Osteoblast (primary cell): ENCODE measurements at regions not wholly inside any gene's neighbourhood (a gene's known extent, or its start where the extent isn't known, plus 50 kb on each side); places are given as distances from the start of the nearest gene placed in this dataset.

ENCODE experiments used
- DNase-seq: peaks from one replicate; pipeline ENCODE4 v3.0.0; 2011; ENCODE audit warnings: low spot score, mixed read lengths; ENCODE audit not compliant: insufficient read length; ENCODE audit errors: missing footprints
- H2AFZ ChIP-seq: 2 replicates; pipeline ENCODE4 v1.6.0; 2011; ENCODE audit warnings: mild to moderate bottlenecking, low read length
- H3K27ac ChIP-seq: 2 replicates; pipeline ENCODE4 v1.5.1; 2011; ENCODE audit warnings: mild to moderate bottlenecking, low read depth, low read length, moderate library complexity
- H3K27me3 ChIP-seq: 2 replicates; pipeline ENCODE4 v1.6.0; 2012; ENCODE audit warnings: mild to moderate bottlenecking, control low read depth, inconsistent platforms, low read length, moderate library complexity; ENCODE audit not compliant: insufficient read depth
- H3K36me3 ChIP-seq: 2 replicates; pipeline ENCODE4 v1.5.1; 2011; ENCODE audit warnings: mild to moderate bottlenecking, low read length, control low read depth, moderate library complexity; ENCODE audit not compliant: insufficient read depth
- H3K4me1 ChIP-seq: 2 replicates; pipeline ENCODE4 v1.5.1; 2011; ENCODE audit warnings: mild to moderate bottlenecking, low read length, control low read depth, moderate library complexity; ENCODE audit not compliant: insufficient read depth
- H3K4me2 ChIP-seq: 2 replicates; pipeline ENCODE4 v1.6.0; 2011; ENCODE audit warnings: mild to moderate bottlenecking, low read length; ENCODE audit not compliant: insufficient read depth
- H3K4me3 ChIP-seq: fragments of 200-600 bp; sonication (generic); 3 replicates; pipeline ENCODE4 v1.5.1; 2012; ENCODE audit warnings: mild to moderate bottlenecking, low read length, inconsistent platforms; ENCODE audit not compliant: insufficient read depth
- H3K79me2 ChIP-seq: 2 replicates; pipeline ENCODE4 v1.6.0; 2012; ENCODE audit warnings: mild to moderate bottlenecking, low read length, control low read depth, inconsistent platforms; ENCODE audit not compliant: insufficient read depth
- H3K9me3 ChIP-seq: 2 replicates; pipeline ENCODE4 v1.5.1; 2011; ENCODE audit warnings: low read depth, low read length, control low read depth
- H4K20me1 ChIP-seq: 2 replicates; pipeline ENCODE4 v1.6.0; 2012; ENCODE audit warnings: mild to moderate bottlenecking, low read length, control low read depth; ENCODE audit not compliant: insufficient read depth
- TF ChIP-seq, protein P1 (sequence below): IDR thresholded peaks from 2 replicates; pipeline ENCODE4 v1.5.1; 2011; ENCODE audit warnings: mild to moderate bottlenecking, low read depth, low read length, moderate library complexity; ENCODE audit errors: extremely low read depth

DNA sequence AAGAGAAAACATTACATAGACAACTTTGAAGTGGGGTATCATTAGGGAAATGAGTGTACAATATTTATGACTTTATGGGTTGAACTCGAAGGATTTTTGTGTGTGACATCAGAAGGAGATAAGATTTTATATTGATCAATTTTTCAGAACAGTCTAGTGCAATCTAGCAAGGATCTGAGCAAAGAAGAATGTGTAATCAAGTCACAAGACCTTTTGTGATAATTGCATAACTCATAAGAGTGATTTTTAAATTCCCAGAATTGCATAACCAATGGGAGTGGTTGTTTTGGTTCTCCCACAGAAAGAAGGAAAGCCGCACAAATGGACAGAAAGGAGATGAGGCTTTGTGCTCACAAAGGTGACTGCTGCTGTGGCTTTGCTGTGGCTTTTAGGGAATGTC, 441.8 kb upstream of the FLRT2 start:
- Histone ChIP-seq H3K4me2 (no peak overlapping the region), H3K79me2 (no peaks in the 10 kb centered on the region), H3K27me3 (no peaks in the 10 kb centered on the region), H3K27ac (peak overlapping the region; percentile 78), H2AFZ (peak overlapping the region; percentile 1), H4K20me1 (no peaks in the 10 kb centered on the region), H3K36me3 (no peaks in the 10 kb centered on the region), H3K4me3 (no peak overlapping the region), H3K9me3 (no peaks in the 10 kb centered on the region), H3K4me1 (peaks cover 21% of the 10 kb centered on the region)
- no peak for DNase-seq
- TF ChIP-seq, protein P1, sequence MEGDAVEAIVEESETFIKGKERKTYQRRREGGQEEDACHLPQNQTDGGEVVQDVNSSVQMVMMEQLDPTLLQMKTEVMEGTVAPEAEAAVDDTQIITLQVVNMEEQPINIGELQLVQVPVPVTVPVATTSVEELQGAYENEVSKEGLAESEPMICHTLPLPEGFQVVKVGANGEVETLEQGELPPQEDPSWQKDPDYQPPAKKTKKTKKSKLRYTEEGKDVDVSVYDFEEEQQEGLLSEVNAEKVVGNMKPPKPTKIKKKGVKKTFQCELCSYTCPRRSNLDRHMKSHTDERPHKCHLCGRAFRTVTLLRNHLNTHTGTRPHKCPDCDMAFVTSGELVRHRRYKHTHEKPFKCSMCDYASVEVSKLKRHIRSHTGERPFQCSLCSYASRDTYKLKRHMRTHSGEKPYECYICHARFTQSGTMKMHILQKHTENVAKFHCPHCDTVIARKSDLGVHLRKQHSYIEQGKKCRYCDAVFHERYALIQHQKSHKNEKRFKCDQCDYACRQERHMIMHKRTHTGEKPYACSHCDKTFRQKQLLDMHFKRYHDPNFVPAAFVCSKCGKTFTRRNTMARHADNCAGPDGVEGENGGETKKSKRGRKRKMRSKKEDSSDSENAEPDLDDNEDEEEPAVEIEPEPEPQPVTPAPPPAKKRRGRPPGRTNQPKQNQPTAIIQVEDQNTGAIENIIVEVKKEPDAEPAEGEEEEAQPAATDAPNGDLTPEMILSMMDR = no peak

DNA sequence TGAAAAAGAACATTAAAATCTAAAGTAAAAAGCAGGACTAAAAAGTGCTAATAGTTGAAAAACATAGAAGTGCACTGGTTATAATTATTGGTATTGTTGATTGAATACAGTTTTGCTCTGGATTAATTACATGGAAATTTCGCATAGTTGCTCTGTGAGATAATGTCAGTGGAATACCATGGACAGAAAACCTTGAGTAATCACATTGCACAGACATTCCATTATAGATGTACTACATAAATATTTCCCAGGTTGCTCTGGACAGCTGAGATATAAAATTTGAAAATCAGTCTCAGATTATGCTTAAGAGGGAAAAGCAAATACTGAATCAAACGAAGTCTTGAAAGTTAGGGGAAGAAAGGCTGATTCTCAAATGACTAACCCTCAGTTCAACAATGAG, 439.3 kb upstream of the FLRT2 start:
- H3K4me2 ChIP-seq = no peak overlapping the region
- DNase-seq = no peak
- H3K79me2 ChIP-seq = no peaks in the 10 kb centered on the region
- H3K36me3 ChIP-seq = no peaks in the 10 kb centered on the region
- no peak overlapping the region for H3K4me3 ChIP-seq
- no peaks in the 10 kb centered on the region for H3K27me3 ChIP-seq
- H3K9me3 ChIP-seq = no peaks in the 10 kb centered on the region
- H4K20me1 ChIP-seq = no peaks in the 10 kb centered on the region
- H3K27ac ChIP-seq = no peak overlapping the region
- no peak overlapping the region for H2AFZ ChIP-seq
- TF ChIP-seq, protein P1 = no peak
- H3K4me1 ChIP-seq = peaks cover 41% of the 10 kb centered on the region

DNA sequence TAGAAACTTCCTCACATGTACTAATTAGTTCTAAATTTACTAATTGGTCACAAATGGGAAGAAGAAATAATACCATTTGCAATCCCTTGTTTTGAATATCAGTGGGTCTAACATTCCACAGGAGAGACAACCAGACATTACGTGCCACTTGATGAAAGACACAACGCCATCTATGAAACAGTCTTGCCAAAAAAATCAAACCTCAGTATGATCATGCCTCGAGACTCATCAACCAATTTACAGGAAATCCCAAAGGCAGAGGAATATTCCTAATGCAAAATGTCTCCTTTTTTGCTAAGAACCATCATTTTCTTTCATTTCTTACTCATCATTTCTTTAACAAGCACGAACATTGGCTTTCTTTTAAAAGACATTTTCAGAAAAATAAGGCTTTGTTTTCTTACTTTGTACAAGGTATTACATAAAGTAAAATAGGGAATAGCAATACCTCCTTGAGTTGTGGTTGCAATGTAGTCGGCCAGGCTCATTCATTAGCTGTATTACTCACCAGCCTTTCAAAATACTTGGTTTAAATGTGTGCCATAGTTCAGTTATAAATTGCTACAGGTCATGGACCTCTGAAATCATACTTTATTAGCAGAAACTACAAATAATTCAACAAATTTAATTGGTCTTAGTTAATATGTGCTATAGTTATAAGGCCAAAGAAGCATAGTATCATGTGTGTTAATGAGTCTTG, 436.2 kb upstream of the FLRT2 start:
- peak overlapping the region; percentile 72 for H3K27ac ChIP-seq
- DNase-seq = peak; percentile 47
- TF ChIP-seq, protein P1 = no peak

DNA sequence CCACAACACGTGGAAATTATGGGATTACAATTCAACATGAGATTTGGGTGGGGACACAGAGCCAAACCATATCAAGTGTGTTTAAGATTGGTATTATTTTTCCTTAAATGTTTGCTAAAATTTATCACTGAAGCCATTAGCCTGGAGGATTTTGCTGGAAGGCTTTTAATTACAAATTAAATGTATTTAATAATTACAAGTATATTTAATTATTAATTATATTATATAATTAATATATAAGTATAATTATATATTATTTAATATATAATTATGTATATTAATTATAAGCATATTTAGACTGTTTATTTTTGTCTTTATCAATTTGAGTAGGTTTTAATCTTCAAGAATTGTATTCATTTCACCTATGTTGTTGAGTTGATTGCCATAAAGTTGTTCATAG, 427.4 kb upstream of the FLRT2 start:
- DNase-seq = no peak
- Histone ChIP-seq H3K9me3 (no peaks in the 10 kb centered on the region), H3K4me3 (no peak overlapping the region), H3K27me3 (no peaks in the 10 kb centered on the region), H3K79me2 (no peaks in the 10 kb centered on the region), H3K4me1 (no peaks in the 10 kb centered on the region), H2AFZ (no peak overlapping the region), H3K27ac (no peak overlapping the region), H3K4me2 (no peak overlapping the region), H3K36me3 (no peaks in the 10 kb centered on the region), H4K20me1 (no peaks in the 10 kb centered on the region)
- TF ChIP-seq, protein P1 = no peak

More for the DNA sequence above, 436.2 kb upstream of the FLRT2 start:
- Histone ChIP-seq H2AFZ (peak overlapping the region; percentile 26), H3K79me2 (no peaks in the 10 kb centered on the region), H3K4me2 (peak overlapping the region; percentile 69), H3K9me3 (no peaks in the 10 kb centered on the region), H3K4me3 (peak overlapping the region; percentile 36), H3K36me3 (no peaks in the 10 kb centered on the region), H4K20me1 (no peaks in the 10 kb centered on the region), H3K4me1 (peaks cover 26% of the 10 kb centered on the region), H3K27me3 (no peaks in the 10 kb centered on the region)
